Nephron (organoid): ENCODE measurements at regions not wholly inside any gene's neighbourhood (a gene's known extent, or its start where the extent isn't known, plus 50 kb on each side); places are given as distances from the start of the nearest gene placed in this dataset.

Source experiments
- H3K27ac Mint-ChIP-seq, 3 experiments: 2 replicates each; pipeline ENCODE4 v1.8.0; 2020; ENCODE audit warnings: mixed read lengths in 3 of 3, mild to moderate bottlenecking in 2 of 3, moderate library complexity in 1 of 3
- H3K27me3 Mint-ChIP-seq: 2 replicates; pipeline ENCODE4 v1.8.0; 2021; ENCODE audit warnings: low read depth, mild to moderate bottlenecking, moderate library complexity, mixed read lengths
- H3K36me3 Mint-ChIP-seq: 2 replicates; pipeline ENCODE4 v1.8.0; 2020; ENCODE audit warnings: low read depth, mixed read lengths
- H3K4me1 Mint-ChIP-seq: 2 replicates; pipeline ENCODE4 v1.8.0; 2020; ENCODE audit warnings: mixed read lengths
- H3K4me3 Mint-ChIP-seq, 3 experiments: 2 replicates each; pipeline ENCODE4 v1.8.0; 2020; ENCODE audit warnings: mild to moderate bottlenecking in 3 of 3, mixed read lengths in 3 of 3, moderate library complexity in 2 of 3
- H3K9me3 Mint-ChIP-seq: 2 replicates; pipeline ENCODE4 v1.8.0; 2020; ENCODE audit warnings: mixed read lengths
- CTCF ChIP-seq, 3 experiments: fragments of 200-600 bp; sonication (generic); IDR thresholded peaks; one replicate each; pipeline ENCODE4 v1.5.0; 2021; ENCODE audit warnings: antibody characterized with exemption in 3 of 3; ENCODE audit not compliant: unreplicated experiment in 3 of 3

GRCh38 chr3:180252683-180253082 lies 215.9 kb upstream of the PEX5L start:
- Mint-ChIP-seq H3K36me3 (no peaks in the 10 kb centered on the region), H3K27me3 (no peaks in the 10 kb centered on the region), H3K4me3 (no peak overlapping the region), H3K9me3 (peaks cover 3% of the 10 kb centered on the region), H3K4me1 (no peaks in the 10 kb centered on the region), H3K27ac (no peak overlapping the region)
- no peak for TF ChIP-seq CTCF (IDR thresholded peaks at IDR 0.05; ENCODE audit: unreplicated experiment in 3 of 3)

GRCh38 chr3:180253283-180253682 lies 216.5 kb upstream of the PEX5L start:
- Mint-ChIP-seq H3K9me3 (peaks cover 7% of the 10 kb centered on the region), H3K36me3 (no peaks in the 10 kb centered on the region), H3K27me3 (no peaks in the 10 kb centered on the region), H3K4me3 (no peak overlapping the region), H3K4me1 (no peaks in the 10 kb centered on the region), H3K27ac (no peak overlapping the region)
- no peak for TF ChIP-seq CTCF (IDR thresholded peaks at IDR 0.05; ENCODE audit: unreplicated experiment in 3 of 3)

GRCh38 chr3:180264479-180264878 lies 227.7 kb upstream of the PEX5L start:
- no peak for TF ChIP-seq CTCF (IDR thresholded peaks at IDR 0.05; ENCODE audit: unreplicated experiment in 3 of 3)
- no peak overlapping the region for H3K27ac Mint-ChIP-seq
- H3K9me3 Mint-ChIP-seq, result peaks cover 25% of the 10 kb centered on the region
- no peaks in the 10 kb centered on the region for H3K27me3 Mint-ChIP-seq
- H3K4me1 Mint-ChIP-seq, result no peaks in the 10 kb centered on the region
- no peak overlapping the region for H3K4me3 Mint-ChIP-seq
- no peaks in the 10 kb centered on the region for H3K36me3 Mint-ChIP-seq

DNA sequence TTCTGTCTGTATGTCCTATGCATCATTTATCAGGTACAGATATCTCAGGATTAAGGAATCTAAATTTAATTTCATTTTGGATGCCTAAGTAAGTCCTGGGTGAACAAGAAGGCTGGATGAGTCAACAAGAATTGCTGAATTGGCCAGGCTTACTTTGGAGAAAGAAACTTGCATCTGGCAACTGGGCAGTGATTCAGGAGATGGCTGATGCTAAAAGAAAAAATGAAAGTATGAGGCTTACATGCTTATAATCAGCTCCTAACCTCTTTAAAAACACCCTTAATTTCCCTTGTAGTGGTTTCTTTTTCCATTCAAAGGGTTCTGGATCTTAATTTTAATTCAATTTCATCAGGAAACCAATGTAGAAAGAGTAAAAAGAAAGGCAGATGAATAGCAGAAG lies 228.8 kb upstream of the PEX5L start:
- no peak for TF ChIP-seq CTCF (IDR thresholded peaks at IDR 0.05; ENCODE audit: unreplicated experiment in 3 of 3)
- Mint-ChIP-seq H3K9me3 (peaks cover 19% of the 10 kb centered on the region), H3K27me3 (no peaks in the 10 kb centered on the region), H3K4me1 (no peaks in the 10 kb centered on the region), H3K4me3 (no peak overlapping the region), H3K36me3 (no peaks in the 10 kb centered on the region), H3K27ac (no peak overlapping the region)

DNA sequence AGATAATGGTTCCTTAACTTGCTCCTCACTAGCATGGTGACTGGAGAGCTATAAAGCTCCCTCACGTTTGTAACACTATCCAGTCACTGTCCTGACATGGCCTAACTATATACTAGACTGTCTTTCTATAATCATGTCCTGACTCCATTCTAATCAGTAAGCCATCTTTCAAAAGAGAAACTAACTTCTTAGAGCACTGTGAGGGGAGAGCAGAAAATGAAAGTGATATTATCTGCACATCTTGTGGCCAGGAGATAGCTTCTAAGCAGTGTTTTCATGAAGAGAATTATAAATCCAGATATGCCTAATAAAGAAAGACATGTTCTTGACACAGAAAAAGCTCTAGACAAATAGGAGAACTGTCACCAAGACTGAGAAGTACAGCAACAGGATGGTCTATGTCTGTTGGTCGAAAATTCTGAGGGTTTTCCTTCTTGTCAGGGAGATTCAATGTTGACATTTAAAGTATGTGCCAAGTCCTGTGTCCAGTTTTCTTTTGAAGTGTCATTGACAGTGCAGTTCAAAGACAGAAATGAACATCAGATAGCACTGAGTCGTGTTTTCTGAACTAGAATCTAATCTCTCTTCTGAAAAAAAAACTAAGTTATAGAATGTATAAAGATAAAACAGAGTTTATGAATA lies 230.6 kb upstream of the PEX5L start:
- H3K4me3 Mint-ChIP-seq, result no peak overlapping the region
- no peaks in the 10 kb centered on the region for H3K27me3 Mint-ChIP-seq
- H3K9me3 Mint-ChIP-seq, result peaks cover 5% of the 10 kb centered on the region
- H3K27ac Mint-ChIP-seq, result no peak overlapping the region
- no peaks in the 10 kb centered on the region for H3K4me1 Mint-ChIP-seq
- TF ChIP-seq CTCF (IDR thresholded peaks at IDR 0.05; ENCODE audit: unreplicated experiment in 3 of 3), result no peak
- no peaks in the 10 kb centered on the region for H3K36me3 Mint-ChIP-seq

- H3K9me3 Mint-ChIP-seq, result peaks cover 2% of the 10 kb centered on the region
- H3K36me3 Mint-ChIP-seq, result no peaks in the 10 kb centered on the region
- no peaks in the 10 kb centered on the region for H3K27me3 Mint-ChIP-seq
- no peak overlapping the region for H3K27ac Mint-ChIP-seq
- H3K4me3 Mint-ChIP-seq, result no peak overlapping the region
- no peaks in the 10 kb centered on the region for H3K4me1 Mint-ChIP-seq
- no peak for TF ChIP-seq CTCF (IDR thresholded peaks at IDR 0.05; ENCODE audit: unreplicated experiment in 3 of 3)
Measured at GRCh38 chr3:180274536-180274935, 237.8 kb upstream of the PEX5L start.
